CD4-positive, alpha-beta T cell treated with Interleukin-12 subunit alpha and Interleukin-12 subunit beta, for 1 hour (primary cell): ENCODE measurements at regions not wholly inside any gene's neighbourhood (a gene's known extent, or its start where the extent isn't known, plus 50 kb on each side); places are given as distances from the start of the nearest gene placed in this dataset.

Experiments used
- DNase-seq: peaks from one replicate; pipeline ENCODE4 v3.0.0-alpha.2; 2020

DNA sequence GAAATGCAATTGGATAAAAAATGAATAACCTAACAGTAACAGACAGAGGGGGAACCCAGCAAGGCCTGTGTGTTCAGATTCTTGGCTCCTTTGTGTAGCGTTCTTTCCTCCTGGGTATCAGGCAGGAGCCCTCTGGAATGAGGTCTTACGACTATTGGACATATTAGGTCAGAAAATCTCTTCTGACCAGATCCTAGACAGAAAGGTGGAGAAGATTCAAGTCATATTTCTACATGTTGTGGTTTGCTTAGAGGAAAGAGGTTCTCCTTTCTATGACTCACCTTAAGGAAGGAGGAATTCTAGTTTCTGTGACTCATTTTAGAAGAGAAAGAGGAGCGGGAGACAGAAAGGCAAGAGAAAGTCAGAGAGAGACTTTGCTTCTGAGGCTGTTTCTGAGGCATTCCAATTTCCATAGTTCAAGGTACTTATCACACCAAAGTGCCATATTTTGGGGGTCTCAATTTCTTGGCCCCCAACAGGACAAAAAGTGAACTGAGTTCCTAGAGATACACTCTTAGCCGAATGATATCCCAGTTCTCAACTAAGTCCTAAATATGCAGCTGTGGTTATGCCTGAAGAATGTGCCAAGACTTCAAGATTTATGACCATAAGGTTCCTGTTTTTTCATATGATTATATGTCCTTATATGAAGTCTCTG lies 618.6 kb downstream of the ZEB2 start:
- no peak for DNase-seq

DNA sequence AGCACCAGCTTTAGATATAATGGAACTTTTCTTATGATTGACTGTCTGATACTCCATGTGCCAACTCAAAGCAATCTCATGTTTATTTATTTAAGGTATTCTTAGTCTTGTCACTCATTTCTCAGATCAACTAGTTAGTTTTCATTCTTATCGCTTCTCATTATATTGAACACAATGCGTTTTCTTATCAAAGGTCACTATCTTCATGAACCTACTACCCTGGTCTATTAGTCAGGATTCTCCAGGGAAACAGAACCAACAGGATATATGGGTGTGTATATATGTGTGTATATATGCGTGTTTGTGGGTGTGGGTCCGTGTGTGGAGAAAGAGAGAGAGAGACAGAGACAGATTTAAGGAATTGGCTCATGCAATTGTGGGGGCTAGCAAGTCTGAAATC lies 619.9 kb downstream of the ZEB2 start:
- DNase-seq: no peak

DNA sequence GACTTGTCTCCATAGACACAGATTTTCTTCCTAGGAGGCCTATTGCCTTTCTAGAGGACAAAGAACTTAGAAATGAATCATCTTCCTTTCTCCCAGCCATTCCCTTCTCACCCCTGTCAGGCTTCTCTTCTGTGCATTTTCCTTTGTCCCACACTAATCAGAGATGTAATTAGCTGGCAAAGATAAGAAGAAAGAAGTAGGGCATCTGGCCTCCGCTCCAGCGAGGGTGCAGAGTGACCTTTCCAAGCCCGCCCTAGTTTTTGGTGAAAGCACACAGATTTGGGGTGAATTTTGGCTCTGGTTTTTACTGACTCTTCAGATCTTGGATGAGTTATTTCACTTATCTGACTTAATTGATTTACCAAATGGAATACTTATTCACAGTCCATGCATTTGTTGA lies 626.5 kb downstream of the ZEB2 start:
- DNase-seq: no peak

DNA sequence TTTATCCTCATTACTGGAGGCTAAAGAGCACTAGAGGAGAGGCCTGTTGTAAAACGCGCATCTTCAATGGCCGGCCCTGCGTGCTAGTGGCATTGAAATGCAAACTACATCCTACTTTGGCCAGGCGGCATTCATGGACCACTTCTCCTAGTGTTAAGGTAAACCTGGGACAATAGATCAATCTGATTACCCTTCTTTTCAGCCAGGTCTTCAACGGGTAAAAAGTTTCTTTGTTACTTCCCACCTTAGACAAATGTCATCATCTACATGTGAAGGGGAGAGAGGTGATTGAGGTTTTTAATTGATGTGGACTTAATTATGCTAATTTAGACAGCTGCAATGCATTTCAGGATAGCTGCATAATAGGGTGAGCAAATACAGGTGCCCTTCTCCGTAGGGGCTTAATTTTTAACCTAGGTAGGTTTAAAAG lies 628.0 kb downstream of the ZEB2 start:
- DNase-seq: no peak

DNA sequence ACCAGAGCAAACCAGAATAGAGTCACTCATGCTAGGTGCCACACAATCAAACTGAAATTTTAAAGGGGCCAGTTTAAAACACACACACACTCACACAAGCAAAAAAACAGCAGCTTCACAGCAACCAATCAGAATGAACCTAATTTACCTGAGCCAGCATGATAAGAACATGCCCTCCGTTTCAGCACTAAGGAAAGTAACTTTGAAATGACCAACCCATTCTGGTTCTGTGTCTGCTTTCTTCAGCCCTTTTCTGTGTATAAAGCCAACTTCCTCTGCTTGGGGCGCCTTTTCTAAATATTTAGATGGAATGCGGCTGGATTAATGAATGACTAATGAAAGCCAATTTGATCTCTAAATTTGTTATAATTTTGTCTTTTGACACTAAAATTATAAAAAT lies 629.1 kb downstream of the ZEB2 start:
- no peak for DNase-seq

DNA sequence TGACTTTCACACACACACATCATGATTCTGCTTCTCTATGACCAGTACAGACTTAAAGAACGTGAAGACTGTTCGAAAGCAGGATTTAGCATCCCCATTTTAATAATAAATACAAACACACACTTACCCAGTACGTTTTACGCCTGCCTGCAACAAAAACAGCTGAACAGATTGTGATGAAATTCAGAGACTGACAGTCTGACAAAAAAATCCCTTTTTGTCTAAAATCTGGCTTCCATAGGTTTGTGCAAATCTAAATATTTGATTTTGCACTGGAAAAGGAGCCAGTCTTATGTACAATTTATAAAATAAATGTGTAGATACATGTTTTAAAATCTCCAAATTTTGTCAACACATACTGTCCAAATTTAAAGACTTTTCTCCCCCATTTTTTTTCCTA lies 630.7 kb downstream of the ZEB2 start:
- DNase-seq: no peak

DNA sequence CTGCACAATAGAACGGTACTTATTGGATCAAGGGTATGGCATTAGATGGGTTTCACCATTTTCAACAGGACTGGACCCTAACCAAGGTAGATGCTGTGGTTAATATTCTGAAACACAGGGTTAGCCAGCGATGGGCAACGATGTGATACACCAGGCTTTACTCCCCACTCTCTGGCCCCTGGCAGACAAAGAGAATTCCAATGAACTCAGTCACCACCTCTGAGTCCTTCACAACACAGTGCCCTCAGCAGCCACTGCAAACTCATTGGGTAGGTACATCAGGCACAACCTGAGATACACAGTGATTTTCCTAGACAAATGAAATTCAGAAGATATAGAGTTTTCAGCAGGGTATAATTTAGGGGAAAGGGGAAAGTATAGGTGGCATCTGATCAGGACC lies 634.5 kb downstream of the ZEB2 start:
- DNase-seq: no peak

DNA sequence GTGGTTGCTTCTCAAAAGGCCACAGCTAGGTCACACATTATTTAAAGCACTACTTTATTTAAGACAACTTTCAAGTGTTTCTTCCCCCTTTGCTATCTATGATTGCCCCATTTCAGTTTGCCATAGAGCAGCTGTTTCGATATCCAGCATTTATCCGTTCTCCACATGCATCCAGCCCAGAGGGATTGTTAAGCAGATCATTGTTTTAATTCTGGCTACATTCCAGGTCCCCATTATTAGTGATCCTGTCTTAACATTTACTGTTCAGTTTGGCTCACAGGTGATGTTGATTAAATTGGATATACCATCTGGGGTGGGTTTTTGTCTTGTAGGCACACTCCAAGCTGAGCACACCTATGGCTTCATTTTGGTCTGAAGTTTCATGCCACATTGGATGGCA lies 638.7 kb downstream of the ZEB2 start:
- no peak for DNase-seq

DNA sequence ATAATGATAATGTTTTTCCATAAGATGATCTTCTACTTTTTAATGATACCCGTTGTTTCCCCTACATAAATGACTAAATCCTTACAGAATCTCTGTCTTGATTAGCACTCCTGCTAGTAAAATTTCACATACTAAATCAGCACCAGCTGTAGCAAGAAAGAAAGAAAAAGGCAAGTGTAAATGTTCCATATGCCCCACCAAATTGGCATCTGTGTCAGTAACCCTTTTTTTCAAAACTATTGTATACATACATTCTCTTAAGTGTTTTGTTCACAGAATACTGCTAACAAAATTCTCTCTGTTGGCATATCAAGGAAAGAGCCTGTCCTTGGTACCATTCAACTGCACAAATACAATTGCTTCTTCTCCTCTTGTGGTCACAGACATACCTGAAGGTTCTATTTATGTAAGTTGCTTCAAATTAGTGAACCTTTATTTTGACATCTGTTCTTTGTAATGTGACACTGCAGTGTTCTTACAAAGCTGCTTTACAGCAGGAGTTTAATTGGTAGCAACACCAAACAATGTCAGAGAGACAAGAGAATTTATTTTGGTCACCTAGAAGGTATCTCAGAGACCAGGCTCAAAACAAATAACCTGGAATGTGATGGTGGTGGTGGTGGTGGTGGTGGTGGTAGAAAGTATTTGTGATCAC lies 641.9 kb downstream of the ZEB2 start:
- DNase-seq: no peak

DNA sequence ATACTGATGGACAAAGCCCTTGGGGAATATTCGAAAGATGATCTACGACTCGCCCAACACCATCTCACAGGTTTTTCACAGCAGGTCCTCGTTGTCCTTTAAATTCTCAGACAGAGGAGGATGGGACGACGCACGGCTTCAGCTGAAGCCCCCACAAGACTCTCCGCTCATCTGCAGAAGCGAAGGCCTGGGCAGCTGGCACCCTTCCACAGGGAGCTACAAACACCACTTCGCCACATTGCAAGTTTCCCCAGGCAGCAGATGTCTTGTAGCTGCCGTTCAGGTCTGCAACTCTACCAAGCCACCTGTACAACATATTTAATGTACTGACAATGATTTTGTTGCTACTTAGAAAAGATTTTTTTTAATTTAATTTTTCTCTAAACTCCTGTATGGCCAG lies 642.9 kb downstream of the ZEB2 start:
- no peak for DNase-seq

DNA sequence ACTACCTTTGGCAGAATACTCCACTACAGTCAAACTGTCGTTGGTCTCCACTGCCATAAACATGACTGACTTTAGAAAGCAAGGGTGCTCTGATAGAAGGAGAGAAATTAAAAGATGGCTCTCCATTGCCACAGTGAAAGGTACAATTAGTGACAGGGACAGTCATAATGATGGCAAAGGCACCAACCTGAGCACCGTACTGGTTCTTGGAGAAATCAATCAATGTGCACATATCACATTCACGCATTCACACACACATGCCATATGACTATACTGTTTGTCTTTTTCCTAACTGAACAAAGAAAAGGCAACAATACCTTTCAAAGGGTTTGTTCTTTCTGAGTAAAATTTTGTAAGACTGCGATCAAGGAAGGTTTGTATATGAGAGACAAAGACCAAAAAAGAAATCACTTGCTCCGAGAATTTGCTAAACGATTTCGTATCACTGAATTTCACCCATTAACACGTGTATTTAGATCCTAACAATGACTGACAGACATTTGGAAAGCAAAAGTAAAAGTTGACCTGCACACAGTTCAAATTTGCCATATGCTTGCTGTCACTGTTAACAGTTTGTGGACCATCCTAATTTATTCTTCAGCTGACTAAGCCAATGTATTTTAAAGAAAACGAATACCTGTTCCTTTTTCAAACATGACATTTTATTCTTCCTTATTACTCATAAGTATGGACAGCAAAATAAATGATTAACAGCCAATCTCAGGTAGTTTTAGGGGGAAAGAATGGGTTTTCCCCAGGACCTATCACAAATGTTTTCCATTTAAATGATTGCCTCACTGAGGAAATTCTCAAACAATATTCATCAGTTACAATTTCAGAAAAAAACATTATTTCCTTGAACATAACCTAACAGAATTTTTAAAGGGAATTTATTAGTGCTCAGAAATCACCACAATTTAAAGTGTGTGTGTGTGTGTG lies 644.4 kb downstream of the ZEB2 start:
- DNase-seq: no peak

DNA sequence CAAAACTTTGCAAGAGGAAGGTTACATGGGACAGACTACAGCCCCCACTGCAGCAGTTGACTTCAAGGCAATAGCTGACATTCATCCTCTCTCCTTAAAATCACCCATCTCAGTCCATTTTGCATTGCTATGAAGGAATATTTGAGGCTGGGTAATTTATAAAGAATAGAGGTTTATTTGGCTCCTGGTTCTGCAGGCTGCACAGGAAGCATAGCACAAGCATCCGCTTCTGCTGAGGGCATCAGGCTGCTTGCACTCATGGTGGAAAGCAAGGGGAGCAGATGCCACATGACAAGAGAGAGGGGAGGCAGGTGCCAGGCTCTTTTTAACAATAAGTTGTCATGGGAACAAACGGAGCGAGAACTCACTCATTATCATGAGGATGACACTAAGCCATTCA lies 646.0 kb downstream of the ZEB2 start:
- no peak for DNase-seq

DNA sequence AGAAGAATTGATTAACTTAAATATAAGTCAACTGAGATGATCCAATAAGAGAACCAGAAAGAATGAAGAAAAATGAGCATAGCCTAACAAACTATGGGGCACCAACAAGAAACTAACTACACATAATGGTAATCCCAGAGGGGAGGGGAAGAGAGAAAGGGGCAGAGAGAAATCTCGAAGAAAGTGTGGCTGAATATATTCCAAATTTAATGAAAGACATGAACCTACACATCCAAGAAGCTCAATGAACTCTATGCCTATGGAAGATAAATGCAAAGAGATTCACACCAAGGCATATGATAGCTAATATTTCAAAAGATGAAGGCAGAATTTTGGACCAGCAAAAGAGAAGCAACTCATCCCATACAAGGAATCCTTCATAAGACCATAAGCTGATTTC lies 649.2 kb downstream of the ZEB2 start:
- DNase-seq: no peak

DNA sequence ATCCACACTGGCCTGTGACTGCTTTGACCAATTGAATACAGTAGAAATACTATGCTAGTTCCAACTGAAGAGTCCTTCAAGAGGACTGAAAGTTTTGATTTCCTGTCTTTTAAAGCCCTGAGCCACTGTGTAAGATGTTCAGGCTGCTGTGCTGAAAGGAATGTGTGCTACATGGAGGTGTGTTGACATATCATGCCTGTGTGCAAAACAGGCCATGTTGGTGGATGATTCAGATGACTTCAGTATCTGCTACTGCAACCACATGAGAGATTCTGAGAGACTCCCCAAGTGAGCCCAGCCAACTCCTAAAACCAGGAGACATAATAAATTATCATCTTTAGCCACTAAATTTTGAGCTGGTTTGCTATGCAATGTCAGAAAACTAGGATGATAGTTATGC lies 662.9 kb downstream of the ZEB2 start:
- DNase-seq: no peak

DNA sequence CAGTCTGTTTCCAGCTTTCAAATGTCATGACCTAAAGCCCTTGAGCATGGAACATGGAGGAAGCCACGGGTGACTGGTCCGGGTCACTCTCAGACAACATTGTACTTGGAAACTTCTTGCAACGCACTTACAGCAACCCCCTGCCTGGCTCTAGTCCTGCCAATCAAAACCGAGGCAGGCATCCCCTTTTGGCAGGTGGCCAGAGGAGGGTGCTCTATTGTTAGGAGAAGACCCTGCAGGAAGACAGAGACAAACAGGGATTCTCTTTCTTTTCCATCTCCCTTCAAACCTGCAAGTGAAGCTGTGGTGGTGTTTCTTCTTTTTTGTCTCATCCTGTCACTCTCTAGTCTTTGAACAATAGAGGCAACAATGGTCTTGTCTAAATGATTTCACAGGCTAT lies 667.2 kb downstream of the ZEB2 start:
- DNase-seq: no peak

DNA sequence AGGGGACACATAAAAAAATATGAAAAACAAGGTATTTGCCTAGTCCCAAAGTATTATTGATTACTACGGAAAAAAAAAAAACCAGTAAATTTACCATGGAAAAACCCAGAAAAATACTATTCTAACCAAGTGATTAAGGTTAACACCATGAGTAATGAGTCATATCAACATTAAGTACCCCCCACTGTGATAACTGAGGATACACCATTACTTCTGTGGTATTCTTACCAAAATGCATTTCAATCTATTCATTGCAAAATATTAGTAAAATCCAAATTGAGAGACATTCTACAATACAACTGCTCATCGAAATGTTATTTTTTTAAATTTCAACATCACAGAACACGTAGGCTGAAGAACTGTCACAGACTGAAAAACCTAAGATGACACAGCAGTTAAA lies 669.8 kb downstream of the ZEB2 start:
- no peak for DNase-seq

DNA sequence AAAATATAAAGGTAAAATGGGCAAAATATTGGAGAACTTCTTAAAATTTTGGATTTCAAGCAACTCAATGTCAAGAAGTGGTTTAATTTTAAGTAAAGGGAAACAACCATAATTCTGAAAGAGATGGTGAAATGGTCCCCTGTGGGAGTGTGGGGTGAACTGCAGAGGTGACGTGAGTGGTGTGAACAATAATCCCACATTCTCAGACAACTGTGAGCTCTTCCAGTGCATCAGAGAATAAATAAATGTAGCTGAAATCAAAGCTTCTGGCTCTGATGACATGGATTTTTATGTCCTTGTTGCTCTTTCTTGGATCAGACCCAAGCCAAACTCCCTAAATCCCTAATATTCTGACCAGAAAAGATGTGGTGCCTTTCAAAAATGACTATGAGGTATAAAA lies 672.7 kb downstream of the ZEB2 start:
- no peak for DNase-seq

DNA sequence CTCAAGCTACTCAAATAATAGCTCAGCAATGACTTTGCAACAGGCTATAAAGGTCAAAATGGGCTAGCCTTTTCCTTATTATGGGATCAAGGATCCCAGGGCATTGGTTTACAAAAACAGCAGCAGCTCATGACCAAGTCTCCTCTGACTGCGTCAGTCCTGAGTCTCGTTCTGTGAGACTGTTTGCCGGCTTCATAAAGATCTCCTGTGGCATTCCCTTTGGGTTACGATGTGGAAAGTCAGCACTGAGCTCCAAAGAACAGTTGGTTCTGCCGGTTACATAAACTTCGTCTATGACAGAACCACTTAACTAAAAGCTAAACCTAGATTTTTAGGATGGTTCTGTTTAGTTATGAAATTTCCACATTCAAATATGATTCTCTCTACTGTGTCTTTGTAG lies 674.9 kb downstream of the ZEB2 start:
- DNase-seq: no peak

DNA sequence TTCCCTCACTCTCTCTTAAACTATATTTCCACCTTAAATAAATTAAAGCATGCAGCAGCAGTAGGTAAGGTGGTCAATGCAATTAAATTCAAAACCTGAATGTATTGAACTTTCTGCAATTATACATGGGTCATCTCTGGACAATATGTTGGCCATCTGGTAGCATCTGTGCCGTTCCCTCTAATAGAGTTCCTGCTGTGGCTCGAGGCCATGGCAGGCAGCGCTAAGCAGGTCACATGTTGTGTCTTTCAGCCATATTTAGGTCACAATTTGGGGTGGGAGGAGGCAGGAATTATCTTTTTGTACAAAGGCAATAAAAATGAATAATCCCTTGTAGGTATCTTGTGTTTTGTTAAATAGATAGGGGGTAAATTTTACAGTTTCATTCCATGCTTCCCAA lies 676.2 kb downstream of the ZEB2 start:
- DNase-seq: no peak

DNA sequence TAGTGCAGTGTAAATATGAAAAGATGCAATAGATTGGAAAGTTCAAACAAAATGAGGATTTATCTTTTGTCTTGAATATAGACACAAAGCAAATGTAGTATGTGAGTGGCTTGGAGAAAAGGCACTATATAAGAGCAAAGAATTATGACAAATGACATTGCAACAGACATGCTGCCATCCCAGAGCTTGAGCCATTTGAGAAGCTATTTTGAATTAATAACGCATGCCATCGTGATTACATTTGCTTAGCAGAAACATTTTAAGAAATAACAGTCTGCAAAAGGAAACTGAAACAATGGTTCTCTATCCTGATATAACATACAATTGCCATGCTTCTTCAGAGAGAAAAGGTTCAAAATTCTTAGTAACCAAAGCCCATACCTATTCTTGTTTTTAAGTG lies 677.1 kb downstream of the ZEB2 start:
- DNase-seq: no peak

DNA sequence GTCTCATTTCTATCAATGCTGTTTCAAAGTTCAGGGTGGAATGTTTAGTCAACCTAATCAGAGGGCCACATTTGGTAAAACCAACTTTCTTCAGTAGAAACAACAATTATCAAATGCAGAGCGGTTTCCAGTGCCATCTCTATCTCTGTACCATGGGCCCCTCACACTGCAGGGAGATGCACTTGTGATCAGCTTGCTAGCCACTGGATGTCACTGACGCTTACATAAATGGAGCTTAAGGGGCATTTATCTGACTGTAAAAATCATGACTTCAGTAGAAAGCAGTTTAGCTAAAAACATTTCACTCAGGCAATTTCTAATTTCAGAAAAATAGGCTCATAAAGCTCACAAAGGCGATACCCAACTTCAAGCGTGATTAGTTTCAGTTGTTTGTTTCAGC lies 678.0 kb downstream of the ZEB2 start:
- DNase-seq: no peak

DNA sequence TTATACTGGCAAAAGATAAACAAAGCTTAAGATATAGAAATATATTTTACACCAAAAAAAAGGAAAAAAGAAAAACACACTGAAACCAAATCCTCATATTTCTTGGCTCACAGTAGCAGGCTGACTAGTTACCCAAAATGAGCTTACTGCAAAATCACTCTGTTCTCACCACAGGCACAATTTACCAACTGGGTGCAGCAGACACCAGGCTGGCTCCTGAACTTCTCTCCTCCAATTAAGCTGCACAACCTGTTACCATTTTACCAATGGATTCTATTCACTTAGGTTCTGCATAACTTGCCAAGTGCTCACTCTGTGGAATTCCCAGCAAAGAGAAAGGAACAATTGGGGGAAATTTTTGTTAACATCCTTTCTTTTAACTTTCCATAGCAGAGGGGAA lies 679.3 kb downstream of the ZEB2 start:
- DNase-seq: no peak

DNA sequence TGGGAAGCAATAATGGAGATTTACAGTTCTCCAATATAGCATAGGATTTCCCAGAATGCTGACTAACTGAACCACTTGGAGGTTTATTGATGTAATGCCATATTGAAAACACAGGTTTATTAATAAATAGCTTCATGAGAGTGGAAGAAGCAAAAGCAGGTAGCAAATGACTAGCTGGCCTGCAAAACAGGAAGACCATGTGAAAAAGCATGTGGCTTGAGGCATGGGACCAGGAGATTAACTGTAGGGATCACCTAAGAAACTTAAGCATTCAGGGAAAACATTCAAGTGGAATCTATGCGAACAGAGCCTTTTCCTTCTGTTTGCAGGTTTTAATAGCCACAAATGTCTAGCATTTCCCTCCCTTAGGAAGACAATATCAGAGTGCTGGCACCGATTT lies 679.7 kb downstream of the ZEB2 start:
- no peak for DNase-seq

DNA sequence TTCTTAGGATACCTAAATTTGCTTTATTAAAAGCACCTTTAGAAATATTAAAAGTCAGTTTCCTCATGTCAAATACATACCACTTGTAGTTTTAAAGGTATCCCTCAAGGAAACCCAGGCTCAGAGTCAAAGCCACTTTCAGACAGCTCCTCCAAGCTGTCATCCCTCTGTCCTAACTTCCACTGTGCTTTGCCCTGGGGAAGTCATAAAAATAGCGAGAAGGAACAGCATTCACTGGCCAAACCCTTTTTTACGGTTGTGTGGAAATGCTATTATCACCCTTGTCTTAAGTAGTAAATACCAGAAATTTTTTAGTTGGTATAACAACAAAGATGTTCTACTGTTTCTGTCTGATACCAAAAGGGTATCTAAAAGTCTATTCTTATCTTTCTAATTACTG lies 680.5 kb downstream of the ZEB2 start:
- DNase-seq: no peak
